ENCODE measurements at regions not wholly inside any gene's neighbourhood (a gene's known extent, or its start where the extent isn't known, plus 50 kb on each side); places are given as distances from the start of the nearest gene placed in this dataset.

GRCh38 chr9:83191154-83191553 lies 128.2 kb upstream of the RASEF start:
- DNase-seq = no peak

DNA sequence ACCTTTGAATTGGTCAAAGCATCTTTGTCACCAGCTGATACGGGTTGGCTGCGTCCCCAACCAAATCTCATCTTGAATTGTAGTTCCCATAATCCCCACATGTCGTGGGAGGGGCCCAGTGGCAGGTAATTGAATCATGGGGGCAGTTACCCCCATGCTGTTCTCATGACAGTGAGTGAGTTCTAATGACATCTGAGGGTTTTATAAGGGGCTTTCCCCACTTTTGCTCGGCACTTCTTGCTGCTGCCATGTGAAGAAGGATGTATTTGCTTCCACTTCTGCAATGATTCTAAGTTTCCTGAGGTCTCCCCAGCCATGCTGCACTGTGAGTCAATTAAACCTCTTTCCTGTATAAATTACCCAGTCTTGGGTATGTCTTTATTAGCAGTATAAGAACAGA lies 126.1 kb upstream of the RASEF start:
- peak; percentile 49 for DNase-seq

DNA sequence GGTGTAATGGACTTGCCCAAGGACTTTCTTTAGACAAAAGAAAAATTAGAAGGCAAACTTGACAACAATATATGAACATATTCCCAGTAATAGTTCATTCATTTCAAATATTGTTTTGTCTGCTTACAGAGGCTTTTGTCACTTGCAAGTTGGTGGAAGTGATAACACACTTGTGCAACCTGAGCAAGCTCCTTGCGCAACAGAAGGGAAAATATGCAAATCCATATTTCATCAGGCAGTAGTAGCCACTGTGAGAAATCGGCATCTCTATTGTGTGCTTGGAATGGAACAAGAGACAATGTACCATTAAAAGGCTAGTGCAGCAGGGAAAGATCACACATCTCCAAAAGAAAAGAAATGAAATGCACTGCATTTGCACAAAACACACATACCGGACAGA lies 125.3 kb upstream of the RASEF start:
- peak; percentile 60 for DNase-seq

DNA sequence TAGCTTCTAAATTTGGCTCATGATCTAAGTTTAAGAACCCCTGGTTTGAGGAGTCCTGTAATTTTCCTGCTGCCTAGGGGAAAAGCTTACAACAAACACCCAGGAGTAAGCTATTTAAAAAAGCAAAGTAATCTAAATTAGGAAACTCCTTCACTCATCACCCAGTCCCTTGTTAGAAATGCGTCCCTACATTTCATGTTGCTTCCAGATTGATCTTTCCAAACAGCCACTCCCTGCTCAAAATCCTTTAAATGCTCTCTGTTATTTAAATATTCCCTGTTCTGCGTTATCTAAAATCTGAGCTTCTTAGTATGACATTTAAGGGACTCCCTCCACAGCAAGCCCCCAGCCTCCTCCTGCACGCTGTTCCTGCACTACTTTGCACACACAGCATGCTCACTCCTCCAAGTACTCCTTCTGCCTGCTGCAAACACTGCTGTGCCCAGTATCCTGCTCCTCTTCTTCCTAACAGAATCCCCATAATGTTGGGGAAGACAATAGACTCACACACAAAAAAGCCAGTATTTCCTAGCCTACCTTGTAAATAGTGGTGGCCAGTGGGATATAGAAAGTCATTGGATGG lies 123.3 kb upstream of the RASEF start:
- no peak for DNase-seq

DNA sequence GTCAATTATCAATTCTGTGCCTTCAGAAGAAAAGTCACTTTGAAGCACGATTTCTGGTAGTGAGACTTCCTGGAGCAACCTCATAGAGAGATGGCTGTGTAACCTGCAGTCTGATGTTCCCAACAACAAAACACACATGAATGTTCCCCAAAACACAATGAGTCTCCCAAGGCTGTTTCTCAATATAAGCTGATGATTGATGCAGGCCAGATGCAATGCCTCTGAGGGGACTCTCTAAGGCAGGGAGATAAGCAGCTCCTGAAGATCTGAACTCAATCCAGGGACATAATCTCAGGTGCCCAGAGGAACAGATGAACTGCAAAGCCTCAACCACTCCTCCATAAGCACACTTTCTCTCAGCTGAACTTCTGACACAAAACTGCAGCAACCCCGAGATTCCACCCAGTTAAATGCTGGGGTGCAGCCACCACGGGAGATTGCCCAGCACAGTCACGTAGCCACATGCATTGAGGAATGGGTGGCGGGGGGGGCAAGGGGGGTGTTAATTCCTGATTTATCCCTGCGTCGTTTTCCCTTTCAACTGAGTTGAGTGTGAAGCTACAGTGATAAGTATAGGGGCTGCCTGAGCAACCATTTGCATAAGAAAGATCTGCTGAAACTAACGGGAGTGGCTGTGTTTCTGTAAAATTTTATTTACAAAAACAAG lies 122.7 kb upstream of the RASEF start:
- DNase-seq = no peak

GRCh38 chr9:83183621-83184020 lies 120.7 kb upstream of the RASEF start:
- no peak for DNase-seq

DNA sequence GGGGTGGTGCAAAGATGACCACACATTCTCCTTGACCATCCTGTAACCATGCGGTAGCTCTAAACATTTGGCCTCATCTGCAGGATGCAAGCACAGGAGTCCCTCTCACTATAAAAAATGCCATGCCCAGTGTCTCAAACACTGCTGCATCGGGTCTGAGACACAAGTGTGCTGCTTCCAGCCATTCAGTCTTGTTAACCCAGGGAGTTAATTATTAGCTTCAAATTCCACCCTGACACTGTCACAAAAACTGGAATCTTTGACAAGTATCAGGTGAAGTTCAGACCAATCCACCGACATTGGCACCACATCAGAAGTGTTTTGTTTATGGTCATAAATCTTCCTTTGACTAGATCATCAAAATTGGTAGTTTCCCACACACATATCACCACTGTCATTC lies 119.1 kb upstream of the RASEF start:
- DNase-seq = no peak

DNA sequence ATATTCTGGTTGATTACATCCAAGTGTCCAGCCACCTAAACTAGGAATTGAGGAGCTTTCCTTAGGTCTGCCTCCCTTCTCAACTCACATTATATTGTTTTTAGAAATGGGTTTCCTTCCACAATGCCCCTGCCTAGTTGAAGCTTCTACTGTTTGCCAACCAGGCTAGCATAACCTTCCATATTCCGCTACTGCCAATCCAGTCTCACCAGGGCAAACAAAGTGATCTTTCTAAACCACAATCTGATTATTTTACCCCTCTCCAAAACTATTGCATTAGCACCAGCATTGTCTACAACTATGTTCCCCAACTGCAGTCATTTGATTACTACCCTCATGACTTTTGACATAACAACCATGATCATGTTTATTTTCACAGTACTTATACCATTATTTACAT lies 115.8 kb upstream of the RASEF start:
- DNase-seq = no peak

GRCh38 chr9:83177747-83178146 lies 114.8 kb upstream of the RASEF start:
- no peak for DNase-seq

GRCh38 chr9:83167126-83167525 lies 104.2 kb upstream of the RASEF start:
- no peak for DNase-seq

DNA sequence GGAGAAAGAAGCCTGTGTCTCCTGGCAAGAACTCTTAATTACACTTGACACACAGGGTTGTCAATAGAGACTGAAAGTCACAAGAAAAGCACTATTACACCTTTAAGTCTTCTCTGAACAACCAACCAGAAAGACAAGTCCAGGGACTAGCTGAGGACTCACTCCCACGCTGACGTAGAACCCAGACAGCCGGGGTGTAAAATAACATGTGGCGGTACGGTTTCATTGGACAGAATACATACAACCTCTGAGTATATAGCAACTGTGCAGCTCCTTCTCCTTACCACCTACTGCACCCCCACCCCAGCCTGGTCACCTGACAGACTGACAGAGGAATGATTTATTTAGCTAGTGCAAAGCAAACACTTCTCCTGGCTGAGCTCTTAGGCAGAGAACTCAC lies 103.4 kb upstream of the RASEF start:
- no peak for DNase-seq

DNA sequence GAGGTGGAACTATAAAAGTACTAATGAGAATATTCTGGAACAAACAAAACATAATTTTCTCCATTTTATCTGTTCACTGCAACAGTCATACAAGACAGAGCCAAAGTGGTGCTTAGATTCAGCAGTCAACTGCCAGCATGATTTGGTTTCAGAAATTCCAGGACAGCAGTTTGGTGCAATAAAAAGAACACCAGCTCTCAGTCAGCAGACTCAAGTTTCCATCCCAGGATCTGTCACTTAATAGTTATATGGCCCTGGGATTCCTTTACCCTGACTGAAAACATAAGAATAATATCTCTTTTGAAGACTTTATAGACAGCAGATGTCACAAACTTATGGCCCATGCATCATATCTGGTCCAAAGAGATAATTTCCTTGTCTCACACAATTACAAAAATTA lies 92.8 kb upstream of the RASEF start:
- no peak for DNase-seq

DNA sequence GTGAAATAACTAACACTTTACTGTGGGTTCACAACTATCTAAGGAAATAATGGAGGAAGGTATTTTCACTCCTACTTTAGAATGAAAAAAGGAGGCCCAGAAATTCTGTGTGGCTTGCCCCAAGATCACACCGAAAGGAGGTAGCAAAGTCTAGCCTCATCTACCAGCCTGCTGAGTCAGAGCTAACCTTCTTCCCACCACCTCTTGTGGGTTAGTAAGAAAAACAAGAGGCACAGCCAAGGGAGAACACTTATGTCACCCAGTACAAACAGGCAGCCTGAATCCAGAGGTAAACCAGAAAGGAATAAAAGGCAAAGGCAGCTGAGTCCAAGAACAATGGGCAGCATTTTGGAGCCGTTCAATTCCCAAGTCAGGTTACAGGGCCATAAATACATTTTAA lies 91.9 kb upstream of the RASEF start:
- DNase-seq = no peak

DNA sequence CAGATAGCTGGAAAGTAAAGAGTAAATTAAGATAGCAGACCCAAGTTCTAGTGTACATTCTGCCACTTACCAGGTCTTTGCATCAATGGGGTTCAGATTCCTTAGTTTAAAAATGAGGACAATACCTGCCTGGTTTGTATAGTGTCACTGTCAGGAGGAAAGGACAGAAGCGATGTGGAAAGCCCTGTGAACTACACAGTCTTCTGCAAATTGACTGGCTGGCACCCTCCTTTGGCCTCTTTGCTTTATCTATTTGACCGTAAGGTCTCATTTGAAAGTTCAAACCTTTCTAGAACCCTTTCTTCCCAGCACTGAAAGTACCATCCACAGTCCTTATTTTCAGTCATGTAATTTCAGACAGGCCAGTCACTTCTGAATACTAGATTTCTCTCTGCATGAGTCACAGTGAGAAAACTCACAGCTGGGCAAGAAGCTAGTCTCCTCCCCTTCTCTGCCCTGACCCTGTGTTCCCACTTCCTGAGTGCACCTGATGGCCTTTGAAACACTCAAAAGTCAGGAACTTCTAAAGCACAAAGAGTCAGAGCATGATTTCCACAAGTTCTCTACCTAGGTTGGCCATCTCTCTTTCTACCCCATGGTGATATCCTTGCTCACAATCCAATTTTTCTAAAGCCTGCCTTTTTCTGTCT lies 91.3 kb upstream of the RASEF start:
- DNase-seq = no peak

DNA sequence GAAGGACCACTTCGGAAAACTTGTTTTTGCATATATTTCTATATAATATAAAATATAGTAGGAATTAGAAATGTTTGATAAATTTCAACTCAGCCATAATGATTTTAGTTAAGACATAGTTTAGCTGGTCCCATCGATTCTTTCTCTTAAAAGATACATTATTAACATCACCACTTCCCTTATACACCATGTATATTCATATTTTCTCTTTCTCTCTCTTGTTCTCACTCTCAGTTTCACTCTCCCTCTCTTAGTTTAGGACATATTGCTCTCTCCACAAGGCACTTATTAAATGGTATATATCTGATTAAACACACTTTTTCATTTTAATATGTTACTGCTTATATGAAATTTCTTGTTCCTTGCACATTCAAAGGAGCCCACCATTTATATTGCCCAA lies 90.1 kb upstream of the RASEF start:
- no peak for DNase-seq

- DNase-seq = no peak
Observed at GRCh38 chr9:83151627-83152137, 88.7 kb upstream of the RASEF start.

DNA sequence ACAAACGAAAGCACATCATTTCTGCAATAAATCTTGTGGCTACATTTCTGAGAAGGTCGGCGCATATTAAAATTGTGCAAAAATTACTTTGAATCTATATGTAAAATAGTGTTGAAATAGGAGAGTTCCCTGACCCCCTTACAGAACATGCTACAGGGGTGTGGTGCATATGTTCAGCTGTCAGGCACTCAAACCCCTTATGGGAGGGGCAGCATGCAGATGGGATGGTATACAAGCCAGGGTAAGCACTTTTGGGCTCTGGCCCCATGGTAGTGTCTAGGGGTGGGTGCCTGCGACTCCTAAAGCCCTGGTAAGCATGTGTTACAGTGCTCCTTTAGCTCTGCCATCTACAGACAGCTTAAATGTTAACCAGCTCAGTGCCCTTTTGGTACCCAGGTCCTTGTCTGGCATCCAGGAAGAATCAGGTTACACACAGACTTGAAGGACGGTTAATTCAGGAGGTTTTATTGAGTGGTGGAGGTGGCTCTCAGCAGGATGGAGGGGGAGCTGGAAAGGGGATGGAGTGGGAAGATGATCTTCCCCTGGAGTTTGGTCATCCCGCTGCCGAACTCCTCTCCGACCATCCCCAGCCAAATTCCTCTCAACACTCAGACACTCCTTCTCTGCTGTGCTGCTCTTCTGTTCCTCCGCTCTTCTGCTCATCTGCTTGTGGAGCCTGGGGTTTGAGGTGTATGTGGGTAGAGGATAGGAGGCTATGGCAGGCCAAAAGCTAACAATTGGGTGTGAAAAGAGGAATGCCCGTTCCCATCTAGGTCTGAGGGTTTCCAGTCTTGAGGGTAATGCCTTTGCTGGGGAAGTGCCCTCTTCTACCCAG lies 84.6 kb upstream of the RASEF start:
- DNase-seq = no peak

DNA sequence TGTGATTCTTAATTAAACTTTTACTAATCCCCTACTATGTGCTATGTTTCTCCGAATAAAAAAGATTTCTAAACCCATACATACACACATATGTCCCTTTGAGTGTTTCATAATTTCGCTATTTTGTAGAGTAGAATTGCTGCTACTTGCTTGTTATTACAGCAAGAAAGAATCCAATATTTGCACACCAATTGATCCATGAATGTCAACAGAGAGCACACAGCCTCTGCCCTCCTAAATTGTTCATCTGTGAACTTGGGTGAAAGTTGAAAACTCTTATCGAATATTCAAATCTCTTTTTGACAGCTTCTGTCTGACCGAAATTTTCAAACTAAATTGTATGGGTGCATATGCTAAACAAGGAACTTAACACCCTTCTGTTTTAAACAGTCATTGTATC lies 83.4 kb upstream of the RASEF start:
- no peak for DNase-seq

DNA sequence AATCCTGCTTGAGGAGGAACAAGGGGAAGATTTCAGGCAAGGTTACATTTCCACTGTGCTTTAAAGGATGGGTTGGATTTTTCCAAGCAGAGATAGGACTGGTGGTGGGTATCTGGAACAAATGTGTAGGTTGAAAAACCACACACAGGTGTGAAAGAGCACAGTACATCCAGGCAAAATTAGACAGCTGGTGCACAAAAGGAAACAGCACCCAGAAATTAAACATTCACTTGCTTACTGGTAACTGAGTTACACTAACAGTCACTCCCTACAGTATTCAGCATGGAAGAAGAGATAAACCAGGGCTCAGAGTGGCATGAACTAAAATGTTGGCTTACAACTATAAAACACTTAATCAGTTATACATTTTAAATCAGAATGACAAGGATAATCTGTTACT lies 81.5 kb upstream of the RASEF start:
- no peak for DNase-seq

DNA sequence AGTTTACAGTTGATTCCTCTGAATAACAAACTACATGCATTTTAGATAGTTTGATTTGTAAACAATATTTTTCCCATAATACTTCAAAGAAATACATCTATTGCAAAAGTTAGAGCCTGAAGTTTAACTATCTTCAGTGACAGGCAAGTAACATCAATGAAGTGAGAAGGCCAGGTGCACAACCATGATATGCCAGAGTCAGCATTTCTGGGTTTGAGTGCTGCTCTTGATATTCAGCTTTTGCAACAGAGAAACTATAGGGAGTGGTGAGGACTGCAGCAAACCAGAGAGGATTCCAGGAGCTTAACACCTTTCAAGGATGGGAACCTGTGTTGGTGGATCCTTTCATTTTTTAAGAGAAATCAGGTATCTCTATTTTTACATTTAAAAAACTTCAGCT lies 79.4 kb upstream of the RASEF start:
- DNase-seq = no peak

- no peak for DNase-seq
Observed at GRCh38 chr9:83141887-83142286, 78.9 kb upstream of the RASEF start.

GRCh38 chr9:83140061-83140460 lies 77.1 kb upstream of the RASEF start:
- no peak for DNase-seq

- DNase-seq = no peak
Observed at GRCh38 chr9:83138422-83139135, 75.6 kb upstream of the RASEF start.
